ENCODE measurements at regions not wholly inside any gene's neighbourhood (a gene's known extent, or its start where the extent isn't known, plus 50 kb on each side); places are given as distances from the start of the nearest gene placed in this dataset.
A peak's percentile ranks its signal among the peaks of the same experiment; 100 is the strongest.

GRCh38 chr4:89446193-89446592, 138.6 kb upstream of the GPRIN3 start:
- H3K27me3 Mint-ChIP-seq (ENCODE audit: insufficient read depth, unreplicated experiment): peaks cover 4% of the 10 kb centered on the region
- ChIA-PET CTCF (no interaction called here), POLR2A (no interaction called here)
- H3K36me3 Mint-ChIP-seq (ENCODE audit: insufficient read depth, unreplicated experiment): no peaks in the 10 kb centered on the region
- no TSS peak for BruUV-seq (replicated peaks)
- Histone ChIP-seq H3K4me1 (no peaks in the 10 kb centered on the region), H3K9me3 (peaks cover 7% of the 10 kb centered on the region; the same call in 1 of the 2 replicates), H3K4me3 (ENCODE audit: low read depth, low read length) (no peak overlapping the region), H3K27me3 (replicated peaks; ENCODE audit: control insufficient read depth, insufficient read depth, low read length) (no peaks in the 10 kb centered on the region), H3K36me3 (ENCODE audit: control insufficient read depth, insufficient read depth, low read length) (no peaks in the 10 kb centered on the region)
- H3K27ac Mint-ChIP-seq (ENCODE audit: unreplicated experiment): no peak overlapping the region
- no peaks in the 10 kb centered on the region for H3K4me1 Mint-ChIP-seq (ENCODE audit: low read depth, unreplicated experiment)
- no peak overlapping the region for H3K4me3 Mint-ChIP-seq (ENCODE audit: unreplicated experiment)
- TF ChIP-seq CTCF (IDR thresholded peaks at IDR 0.05; ENCODE audit: insufficient read depth in 1 of 2, low read depth in 1 of 2, low read length in 1 of 2, severe bottlenecking in 1 of 2, unreplicated experiment in 1 of 2): no peak
- H3K9me3 Mint-ChIP-seq (ENCODE audit: unreplicated experiment): peaks cover 11% of the 10 kb centered on the region
- DNase-seq: no peak
- intact Hi-C loops (cut with micrococcal nuclease; ENCODE audit: unreplicated experiment): no loop called here

DNA sequence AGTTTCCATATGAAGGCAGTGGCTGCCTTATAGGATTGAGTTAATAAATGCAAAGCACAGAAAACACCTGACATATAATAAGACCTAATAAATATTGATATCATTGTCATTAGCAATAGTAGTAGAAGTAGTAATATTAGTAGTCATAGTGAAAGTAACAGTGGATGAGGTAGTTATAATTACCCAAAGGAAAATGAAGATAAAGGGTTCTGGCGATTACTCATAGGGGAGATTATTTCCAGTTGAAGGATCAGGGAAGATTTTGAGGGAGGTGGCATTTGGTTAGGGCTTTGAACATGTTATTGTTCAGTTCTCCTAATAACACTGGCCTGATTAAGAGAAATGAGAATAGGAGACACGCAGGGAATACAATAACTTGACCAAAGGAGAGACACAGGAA, 131.9 kb upstream of the GPRIN3 start:
- ChIA-PET POLR2A (no interaction called here), CTCF (no interaction called here)

GRCh38 chr4:89438102-89438831, 130.7 kb upstream of the GPRIN3 start:
- CTCF ChIA-PET: no interaction called here
- DNase-seq: peak; percentile 37 to 52
- Histone ChIP-seq H3K27me3 (replicated peaks; ENCODE audit: control insufficient read depth, insufficient read depth, low read length) (no peaks in the 10 kb centered on the region), H3K9me3 (no peaks in the 10 kb centered on the region), H3K36me3 (ENCODE audit: control insufficient read depth, insufficient read depth, low read length) (no peaks in the 10 kb centered on the region), H3K4me1 (no peaks in the 10 kb centered on the region), H3K4me3 (ENCODE audit: low read depth, low read length) (no peak overlapping the region)
- H3K27me3 Mint-ChIP-seq (ENCODE audit: insufficient read depth, unreplicated experiment): peaks cover 11% of the 10 kb centered on the region
- peak; percentile 24 to 46 for TF ChIP-seq CTCF (IDR thresholded peaks at IDR 0.05; ENCODE audit: insufficient read depth in 1 of 2, low read depth in 1 of 2, low read length in 1 of 2, severe bottlenecking in 1 of 2, unreplicated experiment in 1 of 2)
- H3K36me3 Mint-ChIP-seq (ENCODE audit: insufficient read depth, unreplicated experiment): no peaks in the 10 kb centered on the region
- H3K27ac Mint-ChIP-seq (ENCODE audit: unreplicated experiment): no peak overlapping the region
- BruUV-seq (replicated peaks): no TSS peak
- H3K4me1 Mint-ChIP-seq (ENCODE audit: low read depth, unreplicated experiment): no peaks in the 10 kb centered on the region
- intact Hi-C loops (cut with micrococcal nuclease; ENCODE audit: unreplicated experiment): loop anchor here (2.0 to 10.0 kb wide), 2 partner anchors 183 to 463 kb away; no protein-coding TSS in a partner anchor
- H3K4me3 Mint-ChIP-seq (ENCODE audit: unreplicated experiment): no peak overlapping the region
- POLR2A ChIA-PET: no interaction called here
- H3K9me3 Mint-ChIP-seq (ENCODE audit: unreplicated experiment): no peaks in the 10 kb centered on the region

More for the DNA sequence above, 131.9 kb upstream of the GPRIN3 start:
- Mint-ChIP-seq H3K27me3 (ENCODE audit: insufficient read depth, unreplicated experiment) (peaks cover 11% of the 10 kb centered on the region), H3K36me3 (ENCODE audit: insufficient read depth, unreplicated experiment) (no peaks in the 10 kb centered on the region), H3K27ac (ENCODE audit: unreplicated experiment) (no peak overlapping the region), H3K4me1 (ENCODE audit: low read depth, unreplicated experiment) (no peaks in the 10 kb centered on the region), H3K4me3 (ENCODE audit: unreplicated experiment) (no peak overlapping the region), H3K9me3 (ENCODE audit: unreplicated experiment) (no peaks in the 10 kb centered on the region)
- Histone ChIP-seq H3K4me1 (no peaks in the 10 kb centered on the region), H3K9me3 (no peaks in the 10 kb centered on the region), H3K27me3 (replicated peaks; ENCODE audit: control insufficient read depth, insufficient read depth, low read length) (no peaks in the 10 kb centered on the region), H3K4me3 (ENCODE audit: low read depth, low read length) (no peak overlapping the region), H3K36me3 (ENCODE audit: control insufficient read depth, insufficient read depth, low read length) (no peaks in the 10 kb centered on the region)
- no TSS peak for BruUV-seq (replicated peaks)
- intact Hi-C loops (cut with micrococcal nuclease; ENCODE audit: unreplicated experiment): loop anchor here (2.0 to 10.0 kb wide), 2 partner anchors 185 to 461 kb away; no protein-coding TSS in a partner anchor
- DNase-seq: no peak
- no peak for TF ChIP-seq CTCF (IDR thresholded peaks at IDR 0.05; ENCODE audit: insufficient read depth in 1 of 2, low read depth in 1 of 2, low read length in 1 of 2, severe bottlenecking in 1 of 2, unreplicated experiment in 1 of 2)
